T-helper 1 cell treated with Interleukin-12 subunit alpha and Interleukin-12 subunit beta and Interleukin-4 antibody, amounts not matched to agents 30 μg/mL and 1 μg/mL, for 36 hours (primary cell): ENCODE measurements at regions not wholly inside any gene's neighbourhood (a gene's known extent, or its start where the extent isn't known, plus 50 kb on each side); places are given as distances from the start of the nearest gene placed in this dataset.
"Not testable (repeated sequence)": the region's sequence is repeated elsewhere in the genome, so short reads cannot be mapped to it uniquely, and the experiment has no call there.

Source experiments
- H3K27ac Mint-ChIP-seq: one replicate; pipeline ENCODE4 v1.8.0; 2021; ENCODE audit warnings: mild to moderate bottlenecking, mixed read lengths
- H3K27me3 Mint-ChIP-seq: one replicate; pipeline ENCODE4 v1.8.0; 2021; ENCODE audit warnings: low read depth, mixed read lengths
- H3K36me3 Mint-ChIP-seq: one replicate; pipeline ENCODE4 v1.8.0; 2021; ENCODE audit warnings: low read depth, mixed read lengths
- H3K4me1 Mint-ChIP-seq: one replicate; pipeline ENCODE4 v1.8.0; 2021; ENCODE audit warnings: low read depth, mixed read lengths
- H3K4me3 Mint-ChIP-seq: one replicate; pipeline ENCODE4 v1.8.0; 2021; ENCODE audit warnings: mild to moderate bottlenecking, moderate library complexity, mixed read lengths
- H3K9me3 Mint-ChIP-seq: one replicate; pipeline ENCODE4 v1.8.0; 2021; ENCODE audit warnings: mixed read lengths

DNA sequence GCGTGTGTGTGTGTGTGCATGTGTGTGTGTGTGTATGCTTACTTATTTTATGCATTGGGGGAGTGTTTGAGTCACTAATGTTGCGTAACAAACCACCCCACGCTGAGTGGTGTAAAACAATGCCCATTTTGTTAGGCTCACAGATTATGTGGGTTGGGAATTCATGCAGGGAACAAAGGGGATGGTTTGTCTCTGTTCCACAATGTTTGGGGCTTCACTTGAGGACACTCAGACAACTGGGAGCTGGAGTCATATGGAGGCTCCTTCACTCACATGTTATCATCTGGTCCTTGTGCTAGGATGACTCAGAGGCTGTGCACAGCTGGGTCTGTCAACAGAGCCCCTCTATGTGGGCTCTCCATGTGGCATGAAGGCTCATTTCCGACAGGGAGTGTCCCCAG is 51.3 kb upstream of the LARGE1 start:
- Mint-ChIP-seq H3K4me3 (no peak overlapping the region), H3K4me1 (no peaks in the 10 kb centered on the region), H3K27me3 (no peaks in the 10 kb centered on the region), H3K36me3 (no peaks in the 10 kb centered on the region), H3K9me3 (peaks cover 5% of the 10 kb centered on the region), H3K27ac (no peak overlapping the region)

DNA sequence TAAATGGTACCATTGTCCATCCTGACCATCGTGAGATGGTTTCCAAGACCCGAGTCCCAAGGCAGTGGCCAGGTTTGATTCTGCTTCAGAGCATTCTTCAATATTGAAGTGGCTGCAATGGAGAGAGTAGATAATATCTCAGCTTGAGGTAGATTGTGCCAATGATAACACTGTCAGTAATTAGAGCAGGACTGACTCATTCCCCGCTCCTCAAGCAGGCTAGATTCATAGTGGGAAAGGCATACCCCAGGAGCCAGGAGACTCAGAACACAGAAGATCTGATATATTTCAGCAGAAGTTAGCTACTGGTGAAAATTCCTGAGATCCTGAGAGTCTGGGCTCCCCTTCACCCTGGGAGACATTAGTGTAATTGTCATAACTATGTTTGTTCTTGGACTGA is 55.6 kb upstream of the LARGE1 start:
- H3K36me3 Mint-ChIP-seq, result no peaks in the 10 kb centered on the region
- H3K27me3 Mint-ChIP-seq, result no peaks in the 10 kb centered on the region
- H3K9me3 Mint-ChIP-seq, result peaks cover 4% of the 10 kb centered on the region
- no peak overlapping the region for H3K4me3 Mint-ChIP-seq
- H3K4me1 Mint-ChIP-seq, result no peaks in the 10 kb centered on the region
- no peak overlapping the region for H3K27ac Mint-ChIP-seq

DNA sequence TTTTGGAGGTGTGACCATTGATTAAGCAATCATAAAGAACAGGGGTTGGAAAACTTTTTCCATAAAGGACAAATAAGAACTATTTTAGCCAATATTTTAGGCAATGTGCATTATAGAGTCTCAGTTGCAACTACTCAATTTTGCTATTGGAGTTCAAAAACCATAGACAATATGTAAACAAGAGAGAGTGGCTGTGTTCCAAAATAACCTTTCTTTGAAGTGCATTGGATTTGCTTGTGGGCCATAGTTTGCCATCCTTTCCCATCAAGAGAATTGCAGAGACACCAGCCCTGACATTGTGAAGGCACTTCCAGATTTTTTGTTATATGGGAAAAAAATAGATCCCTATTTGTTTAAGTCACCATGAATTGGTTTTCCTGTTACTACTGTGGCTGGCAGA is 63.3 kb upstream of the LARGE1 start:
- Mint-ChIP-seq H3K27ac (no peak overlapping the region), H3K4me1 (no peaks in the 10 kb centered on the region), H3K4me3 (no peak overlapping the region), H3K9me3 (peaks cover 7% of the 10 kb centered on the region), H3K27me3 (no peaks in the 10 kb centered on the region), H3K36me3 (no peaks in the 10 kb centered on the region)

DNA sequence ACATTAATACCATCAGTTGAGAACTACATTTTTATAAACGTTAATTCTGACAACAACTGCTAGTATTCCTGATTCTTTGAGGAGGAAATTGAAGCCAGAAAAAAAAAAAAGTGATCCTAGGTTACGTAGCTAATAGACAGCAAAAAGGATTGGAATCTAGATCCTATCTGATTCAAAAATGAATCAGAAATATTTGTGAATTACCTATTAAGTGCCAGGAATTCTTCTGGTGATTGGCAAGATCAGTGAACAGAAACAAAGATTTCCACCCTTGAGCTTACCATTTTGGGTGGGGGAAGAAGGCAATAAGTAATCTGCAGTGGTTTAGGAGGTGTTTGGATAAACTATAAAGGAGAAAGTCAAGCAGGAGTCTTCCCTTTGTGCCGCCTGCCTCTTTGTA is 63.9 kb upstream of the LARGE1 start:
- no peaks in the 10 kb centered on the region for H3K4me1 Mint-ChIP-seq
- H3K36me3 Mint-ChIP-seq, result no peaks in the 10 kb centered on the region

DNA sequence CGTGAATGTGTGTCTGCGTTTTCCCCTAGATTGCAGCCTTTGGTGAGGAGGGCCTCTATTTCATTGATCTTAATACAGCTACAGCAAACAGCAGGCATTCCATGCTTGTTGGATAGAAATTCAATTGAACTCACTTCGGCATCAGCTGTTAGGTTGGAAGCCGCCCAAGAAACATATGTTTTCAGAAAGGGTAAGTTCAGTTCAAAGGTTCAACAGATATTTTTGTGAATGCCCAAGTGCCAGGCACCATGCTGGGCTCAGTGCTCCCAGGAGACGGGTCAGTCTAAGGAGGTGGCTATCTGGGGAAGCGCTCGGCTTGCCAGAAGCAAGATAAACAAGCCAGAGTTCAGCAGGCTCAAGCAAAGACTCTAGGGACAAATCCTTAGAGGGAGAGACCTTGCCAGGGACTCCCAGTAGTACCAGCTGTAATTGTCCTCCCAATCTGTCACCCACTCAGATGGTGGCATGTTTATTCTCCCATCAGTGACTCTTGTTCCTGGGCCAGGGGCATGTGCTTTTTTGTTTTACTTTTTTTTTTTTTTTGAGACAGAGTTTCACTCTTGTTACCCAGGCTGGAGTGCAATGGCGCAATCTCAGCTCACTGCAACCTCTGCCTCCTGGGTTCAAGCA is 64.5 kb upstream of the LARGE1 start:
- Mint-ChIP-seq H3K4me3 (no peak overlapping the region), H3K9me3 (peaks cover 7% of the 10 kb centered on the region), H3K36me3 (no peaks in the 10 kb centered on the region), H3K27me3 (no peaks in the 10 kb centered on the region), H3K4me1 (no peaks in the 10 kb centered on the region), H3K27ac (no peak overlapping the region)

More for the DNA sequence above, 63.9 kb upstream of the LARGE1 start:
- Mint-ChIP-seq H3K27me3 (no peaks in the 10 kb centered on the region), H3K9me3 (peaks cover 7% of the 10 kb centered on the region), H3K27ac (no peak overlapping the region), H3K4me3 (no peak overlapping the region)

DNA sequence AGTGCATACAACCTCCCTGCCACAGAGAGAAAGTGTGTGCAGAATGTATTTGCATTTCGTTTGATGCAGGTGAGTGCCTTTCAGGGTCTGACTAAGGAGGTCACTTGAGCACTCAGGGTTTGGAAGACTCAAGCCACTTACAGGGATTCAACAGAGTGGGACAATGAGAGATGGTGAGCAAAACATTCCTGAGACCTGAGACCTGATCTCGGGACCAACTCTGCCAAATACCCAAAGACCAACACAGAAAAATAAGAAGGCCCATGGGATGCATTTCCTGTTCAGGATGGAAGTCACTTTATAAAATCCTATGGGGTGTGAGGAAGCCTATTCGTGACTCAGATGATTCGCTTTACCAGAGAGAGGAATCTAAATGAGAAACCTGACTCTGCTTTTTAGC is 65.2 kb upstream of the LARGE1 start:
- Mint-ChIP-seq H3K27ac (no peak overlapping the region), H3K4me3 (no peak overlapping the region), H3K4me1 (no peaks in the 10 kb centered on the region), H3K9me3 (peaks cover 7% of the 10 kb centered on the region), H3K36me3 (no peaks in the 10 kb centered on the region), H3K27me3 (no peaks in the 10 kb centered on the region)

DNA sequence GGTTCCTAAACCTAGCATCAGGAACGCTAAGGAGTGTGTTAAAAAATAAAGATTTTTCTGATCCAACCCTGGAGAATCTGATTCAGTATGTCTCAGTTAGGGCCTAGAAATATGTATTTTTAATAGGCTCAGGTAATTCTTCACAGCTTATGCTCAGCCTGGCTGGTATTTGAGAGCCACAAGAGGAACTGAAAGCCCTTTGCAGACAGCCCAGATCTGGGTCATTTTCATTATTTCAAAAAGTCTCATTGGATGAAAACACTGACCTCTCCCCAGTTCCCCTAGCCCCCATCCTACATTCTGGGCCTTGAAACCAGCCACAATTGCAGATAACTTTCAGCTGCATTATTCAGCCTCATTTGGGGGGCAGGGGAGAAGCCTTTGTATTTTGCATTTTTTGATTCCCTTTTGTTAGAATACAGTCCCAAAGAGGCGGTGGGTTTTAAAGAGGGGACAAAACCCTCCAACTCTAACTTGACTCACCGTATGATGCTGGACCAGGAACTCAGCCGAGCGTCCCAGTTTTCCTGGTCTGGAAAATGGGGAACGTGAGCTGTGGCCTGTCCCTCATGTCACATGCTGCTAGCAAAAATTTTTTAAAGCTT is 66.0 kb upstream of the LARGE1 start:
- H3K9me3 Mint-ChIP-seq, result peaks cover 7% of the 10 kb centered on the region
- H3K27me3 Mint-ChIP-seq, result no peaks in the 10 kb centered on the region
- no peak overlapping the region for H3K27ac Mint-ChIP-seq
- H3K36me3 Mint-ChIP-seq, result no peaks in the 10 kb centered on the region
- no peak overlapping the region for H3K4me3 Mint-ChIP-seq
- H3K4me1 Mint-ChIP-seq, result no peaks in the 10 kb centered on the region

DNA sequence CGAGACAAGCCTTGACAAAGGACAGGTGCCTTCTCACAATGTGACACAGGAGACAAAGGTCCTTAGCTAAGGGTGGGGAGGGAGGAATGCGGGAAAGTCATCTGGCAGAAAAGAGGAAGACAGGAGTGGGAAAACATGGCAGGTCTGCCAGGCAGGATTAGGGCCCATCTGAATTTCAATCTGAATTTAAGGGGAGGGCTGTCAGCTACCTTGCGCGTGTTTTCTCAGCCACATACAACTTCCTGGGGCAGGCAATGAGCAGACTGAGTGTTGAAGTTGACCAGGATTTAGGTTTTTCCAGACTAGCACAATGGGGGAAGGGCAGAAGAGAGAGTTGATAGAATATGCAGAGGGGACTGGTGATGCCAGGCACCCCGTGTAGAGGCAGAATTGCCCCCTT is 66.7 kb upstream of the LARGE1 start:
- Mint-ChIP-seq H3K27ac (no peak overlapping the region), H3K36me3 (no peaks in the 10 kb centered on the region), H3K4me1 (no peaks in the 10 kb centered on the region), H3K4me3 (no peak overlapping the region), H3K27me3 (no peaks in the 10 kb centered on the region), H3K9me3 (peaks cover 10% of the 10 kb centered on the region)

DNA sequence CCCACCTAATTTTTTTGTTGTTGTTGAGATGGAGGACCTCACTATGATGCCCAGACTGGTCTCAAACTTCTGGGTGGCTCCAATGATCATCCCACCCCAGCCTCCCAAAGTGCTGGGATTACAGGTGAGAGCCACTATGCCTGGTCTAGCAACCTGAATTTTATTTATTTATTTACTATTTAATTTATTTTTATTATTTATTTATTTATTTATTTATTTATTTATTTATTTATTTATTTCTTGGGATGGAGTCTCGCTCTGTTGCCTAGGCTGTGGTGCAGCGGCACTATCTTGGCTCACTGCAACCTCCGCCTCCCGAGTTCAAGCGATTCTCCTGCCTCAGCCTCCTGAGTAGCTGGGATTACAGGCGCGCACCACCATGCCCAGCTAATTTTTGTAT is 69.0 kb upstream of the LARGE1 start:
- H3K9me3 Mint-ChIP-seq, H3K27me3 Mint-ChIP-seq, H3K36me3 Mint-ChIP-seq, H3K27ac Mint-ChIP-seq, H3K4me3 Mint-ChIP-seq, H3K4me1 Mint-ChIP-seq: not testable (repeated sequence)

DNA sequence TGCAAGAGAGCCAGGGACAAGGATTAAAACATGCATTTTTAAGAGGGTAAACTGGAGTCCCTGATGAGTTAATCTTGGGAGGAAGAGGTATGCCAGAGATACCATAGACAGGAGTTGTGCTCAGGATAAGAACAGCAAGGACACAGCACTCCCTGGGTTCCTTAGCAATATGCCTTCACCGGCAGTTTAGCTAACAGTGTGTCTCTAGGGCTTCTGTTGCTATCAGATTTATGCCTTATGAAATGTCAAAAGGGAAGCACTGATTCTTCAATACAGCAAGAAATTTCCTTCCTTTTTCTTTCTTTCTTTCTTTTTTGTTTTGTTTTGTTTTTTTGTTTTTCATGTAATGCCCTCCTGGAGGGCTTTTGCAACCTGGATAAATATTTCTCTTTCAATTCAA is 71.3 kb upstream of the LARGE1 start:
- Mint-ChIP-seq H3K4me1 (no peaks in the 10 kb centered on the region), H3K27ac (no peak overlapping the region), H3K36me3 (no peaks in the 10 kb centered on the region), H3K27me3 (no peaks in the 10 kb centered on the region), H3K4me3 (no peak overlapping the region), H3K9me3 (peaks cover 17% of the 10 kb centered on the region)

DNA sequence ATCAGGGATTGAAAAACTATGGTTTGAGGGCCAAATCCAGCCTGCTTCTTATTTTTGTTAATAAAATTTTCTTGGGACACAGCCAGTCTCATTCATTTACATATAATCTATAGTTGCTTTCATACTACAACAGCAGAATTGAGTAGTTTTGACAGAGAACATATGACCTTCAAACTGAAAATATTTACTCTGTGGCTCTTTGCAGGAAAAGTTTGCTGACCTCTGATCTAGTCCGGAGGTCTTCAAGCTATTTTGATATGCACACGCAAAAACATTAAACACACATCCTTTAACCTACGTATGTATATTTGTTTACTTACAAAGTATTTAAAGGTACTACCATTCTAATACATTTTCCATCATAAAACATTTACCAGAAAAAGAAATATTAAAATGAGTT is 76.5 kb upstream of the LARGE1 start:
- H3K27ac Mint-ChIP-seq, result no peak overlapping the region
- H3K27me3 Mint-ChIP-seq, result no peaks in the 10 kb centered on the region
- H3K36me3 Mint-ChIP-seq, result no peaks in the 10 kb centered on the region
- H3K4me1 Mint-ChIP-seq, result no peaks in the 10 kb centered on the region
- no peak overlapping the region for H3K4me3 Mint-ChIP-seq
- peaks cover 39% of the 10 kb centered on the region for H3K9me3 Mint-ChIP-seq

DNA sequence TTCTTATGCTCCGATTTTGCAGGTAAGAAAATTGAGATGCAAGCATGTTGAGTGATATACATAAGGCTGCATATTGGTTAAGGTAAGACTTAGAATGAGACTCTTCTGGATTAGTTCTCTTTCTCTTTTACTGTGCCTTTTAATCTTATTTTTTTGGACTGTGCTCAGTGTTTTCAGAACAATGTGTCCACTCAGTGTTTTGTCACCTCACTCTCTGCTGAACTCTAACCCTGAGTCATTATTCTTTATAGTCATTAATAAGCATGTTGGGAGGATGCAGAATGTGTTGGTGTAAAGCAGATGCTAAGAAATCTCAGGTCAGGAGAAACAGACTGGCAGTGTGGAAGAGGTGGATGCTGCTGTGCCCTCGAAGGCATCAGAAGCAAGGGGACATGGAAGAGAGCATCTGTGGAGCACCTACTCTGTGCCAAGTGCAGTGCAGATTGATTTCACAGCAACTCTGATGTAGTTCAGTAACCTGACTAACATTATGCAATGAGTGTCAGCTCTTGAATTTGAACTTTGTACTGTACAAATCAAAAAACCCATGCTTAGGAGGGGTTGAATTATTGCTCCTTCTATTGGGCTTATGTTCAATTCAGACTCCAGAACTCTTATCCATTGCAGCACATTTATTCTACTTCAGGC is 80.7 kb upstream of the LARGE1 start:
- H3K4me1 Mint-ChIP-seq, result no peaks in the 10 kb centered on the region
- peaks cover 48% of the 10 kb centered on the region for H3K9me3 Mint-ChIP-seq
- H3K27ac Mint-ChIP-seq, result no peak overlapping the region
- H3K4me3 Mint-ChIP-seq, result no peak overlapping the region
- no peaks in the 10 kb centered on the region for H3K36me3 Mint-ChIP-seq
- H3K27me3 Mint-ChIP-seq, result no peaks in the 10 kb centered on the region

DNA sequence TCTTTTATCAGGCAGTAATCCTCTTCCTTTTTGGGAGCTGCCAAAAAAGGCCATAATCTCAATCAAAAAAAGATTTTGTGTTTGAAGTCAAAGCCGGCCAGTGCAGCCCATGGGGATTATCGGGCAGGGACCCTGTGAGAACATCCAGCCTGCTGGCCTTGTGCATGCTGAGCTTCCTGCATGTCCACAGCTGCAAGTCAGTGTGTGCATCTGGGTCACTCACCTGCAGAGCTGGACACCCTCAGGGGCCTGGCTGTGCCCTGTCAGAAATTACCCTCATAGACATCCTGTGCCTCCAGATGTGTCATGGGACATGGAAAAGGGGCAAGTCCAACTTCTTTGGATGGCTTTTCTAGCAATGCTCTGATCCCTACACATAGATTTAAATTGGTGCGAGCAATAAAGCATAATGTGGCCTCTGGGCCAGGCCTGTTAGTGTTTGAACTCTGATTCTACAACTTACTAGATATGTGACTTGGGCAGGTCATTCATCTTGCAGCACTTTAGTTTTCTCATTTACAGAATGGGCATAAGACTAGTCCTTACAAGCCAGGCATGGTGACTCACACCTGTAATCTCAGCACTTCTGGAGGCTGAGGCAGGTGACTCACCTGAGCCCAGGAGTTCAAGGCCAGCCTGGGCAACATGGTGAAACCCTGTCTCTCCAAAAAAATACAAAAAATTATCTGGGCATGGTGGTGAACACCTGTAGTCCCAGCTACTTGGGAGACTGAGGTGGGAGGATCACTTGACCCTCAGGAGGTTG is 81.6 kb upstream of the LARGE1 start:
- no peaks in the 10 kb centered on the region for H3K27me3 Mint-ChIP-seq
- peaks cover 50% of the 10 kb centered on the region for H3K9me3 Mint-ChIP-seq

DNA sequence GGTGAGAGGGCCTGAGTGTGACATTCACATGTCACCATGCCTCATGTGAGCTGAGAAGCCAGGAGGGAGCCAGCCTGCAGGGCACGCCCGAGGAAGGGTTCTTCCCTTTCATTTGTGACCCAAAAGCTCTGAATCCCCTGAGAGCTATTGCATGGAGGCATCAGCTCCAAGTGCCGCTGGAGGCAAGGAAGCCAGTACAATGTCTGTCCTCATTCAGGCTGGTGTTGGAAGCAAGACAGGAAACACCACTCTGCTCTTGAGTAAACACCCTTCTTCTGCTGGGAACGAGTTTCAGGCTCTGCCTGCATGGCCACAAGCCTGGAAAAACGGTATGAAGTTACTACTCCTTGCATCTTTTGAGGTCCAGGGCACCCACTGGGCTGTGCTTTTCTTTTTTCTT is 83.8 kb upstream of the LARGE1 start:
- Mint-ChIP-seq H3K27ac (no peak overlapping the region), H3K4me3 (no peak overlapping the region), H3K4me1 (no peaks in the 10 kb centered on the region), H3K36me3 (no peaks in the 10 kb centered on the region), H3K27me3 (no peaks in the 10 kb centered on the region), H3K9me3 (peaks cover 49% of the 10 kb centered on the region)

More for the DNA sequence above, 81.6 kb upstream of the LARGE1 start:
- no peak overlapping the region for H3K27ac Mint-ChIP-seq
- no peaks in the 10 kb centered on the region for H3K4me1 Mint-ChIP-seq
- no peaks in the 10 kb centered on the region for H3K36me3 Mint-ChIP-seq
- H3K4me3 Mint-ChIP-seq, result no peak overlapping the region

DNA sequence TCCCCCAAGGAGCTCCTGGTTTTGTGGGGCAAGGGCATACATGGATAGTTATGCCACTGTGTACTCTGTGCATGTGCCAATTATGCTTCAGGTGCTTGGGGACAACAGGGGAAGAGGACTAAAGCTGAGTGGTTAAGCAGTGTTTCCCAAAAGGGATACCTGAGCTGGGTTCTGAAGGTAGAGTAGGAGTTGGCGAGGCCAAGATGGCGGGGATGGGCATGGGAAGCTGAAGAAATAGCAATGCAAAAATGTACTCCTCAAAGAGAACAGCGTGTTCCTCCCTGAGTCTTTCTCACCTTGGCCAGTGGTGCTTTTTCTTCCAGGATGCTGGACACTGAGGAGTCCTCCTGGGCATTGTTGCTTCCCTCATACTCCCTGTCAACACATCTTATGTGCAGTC is 90.0 kb upstream of the LARGE1 start:
- H3K27me3 Mint-ChIP-seq, result no peaks in the 10 kb centered on the region
- H3K27ac Mint-ChIP-seq, result no peak overlapping the region
- no peaks in the 10 kb centered on the region for H3K4me1 Mint-ChIP-seq
- H3K9me3 Mint-ChIP-seq, result peaks cover 40% of the 10 kb centered on the region
- H3K36me3 Mint-ChIP-seq, result no peaks in the 10 kb centered on the region
- no peak overlapping the region for H3K4me3 Mint-ChIP-seq
